ENCODE measurements at regions not wholly inside any gene's neighbourhood (a gene's known extent, or its start where the extent isn't known, plus 50 kb on each side); places are given as distances from the start of the nearest gene placed in this dataset.

DNA sequence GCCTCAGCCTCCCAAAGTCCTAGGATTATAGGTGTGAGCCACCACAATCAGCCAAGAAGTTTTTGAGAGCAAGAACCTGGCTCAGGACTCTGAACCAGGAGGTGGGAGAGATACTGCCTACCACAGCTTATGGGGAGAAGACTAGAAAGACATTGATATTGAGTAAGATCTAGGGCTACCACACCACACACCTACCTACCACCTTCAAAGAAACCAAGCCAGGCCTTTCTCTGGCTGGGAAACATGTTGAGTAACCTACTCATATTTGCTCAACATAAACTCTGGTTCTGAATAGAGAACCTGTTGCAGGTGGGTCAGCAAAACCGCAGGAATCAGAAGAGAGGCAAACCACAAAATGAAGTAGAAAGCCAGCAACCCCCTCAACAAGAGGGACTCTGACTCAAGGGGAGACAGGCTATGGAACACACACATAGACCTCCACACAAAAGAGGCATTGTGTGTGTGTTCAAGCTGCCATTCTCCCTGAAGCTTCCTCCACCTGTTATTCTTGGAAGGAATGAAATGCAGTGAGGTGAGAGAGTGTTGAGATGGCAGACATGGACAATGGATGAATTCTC is 1021.9 kb downstream of the NLGN4Y start (continued):
- TF ChIP-seq, protein P1, sequence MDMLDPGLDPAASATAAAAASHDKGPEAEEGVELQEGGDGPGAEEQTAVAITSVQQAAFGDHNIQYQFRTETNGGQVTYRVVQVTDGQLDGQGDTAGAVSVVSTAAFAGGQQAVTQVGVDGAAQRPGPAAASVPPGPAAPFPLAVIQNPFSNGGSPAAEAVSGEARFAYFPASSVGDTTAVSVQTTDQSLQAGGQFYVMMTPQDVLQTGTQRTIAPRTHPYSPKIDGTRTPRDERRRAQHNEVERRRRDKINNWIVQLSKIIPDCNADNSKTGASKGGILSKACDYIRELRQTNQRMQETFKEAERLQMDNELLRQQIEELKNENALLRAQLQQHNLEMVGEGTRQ (IDR thresholded peaks at IDR 0.05) = no peak
- TF ChIP-seq FOXS1 (CRISPR knock-in tag; IDR thresholded peaks at IDR 0.05) = no peak
- TF ChIP-seq, protein P2, sequence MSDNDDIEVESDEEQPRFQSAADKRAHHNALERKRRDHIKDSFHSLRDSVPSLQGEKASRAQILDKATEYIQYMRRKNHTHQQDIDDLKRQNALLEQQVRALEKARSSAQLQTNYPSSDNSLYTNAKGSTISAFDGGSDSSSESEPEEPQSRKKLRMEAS (IDR thresholded peaks at IDR 0.05) = no peak
- TF ChIP-seq NFE2L2 (conservative IDR thresholded peaks at IDR 0.05; ENCODE audit: low read length) = no peak
- TF ChIP-seq SMC3 (IDR thresholded peaks at IDR 0.05) = no peak
- TF ChIP-seq, protein P3, sequence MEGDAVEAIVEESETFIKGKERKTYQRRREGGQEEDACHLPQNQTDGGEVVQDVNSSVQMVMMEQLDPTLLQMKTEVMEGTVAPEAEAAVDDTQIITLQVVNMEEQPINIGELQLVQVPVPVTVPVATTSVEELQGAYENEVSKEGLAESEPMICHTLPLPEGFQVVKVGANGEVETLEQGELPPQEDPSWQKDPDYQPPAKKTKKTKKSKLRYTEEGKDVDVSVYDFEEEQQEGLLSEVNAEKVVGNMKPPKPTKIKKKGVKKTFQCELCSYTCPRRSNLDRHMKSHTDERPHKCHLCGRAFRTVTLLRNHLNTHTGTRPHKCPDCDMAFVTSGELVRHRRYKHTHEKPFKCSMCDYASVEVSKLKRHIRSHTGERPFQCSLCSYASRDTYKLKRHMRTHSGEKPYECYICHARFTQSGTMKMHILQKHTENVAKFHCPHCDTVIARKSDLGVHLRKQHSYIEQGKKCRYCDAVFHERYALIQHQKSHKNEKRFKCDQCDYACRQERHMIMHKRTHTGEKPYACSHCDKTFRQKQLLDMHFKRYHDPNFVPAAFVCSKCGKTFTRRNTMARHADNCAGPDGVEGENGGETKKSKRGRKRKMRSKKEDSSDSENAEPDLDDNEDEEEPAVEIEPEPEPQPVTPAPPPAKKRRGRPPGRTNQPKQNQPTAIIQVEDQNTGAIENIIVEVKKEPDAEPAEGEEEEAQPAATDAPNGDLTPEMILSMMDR (IDR thresholded peaks at IDR 0.05) = no peak

DNA sequence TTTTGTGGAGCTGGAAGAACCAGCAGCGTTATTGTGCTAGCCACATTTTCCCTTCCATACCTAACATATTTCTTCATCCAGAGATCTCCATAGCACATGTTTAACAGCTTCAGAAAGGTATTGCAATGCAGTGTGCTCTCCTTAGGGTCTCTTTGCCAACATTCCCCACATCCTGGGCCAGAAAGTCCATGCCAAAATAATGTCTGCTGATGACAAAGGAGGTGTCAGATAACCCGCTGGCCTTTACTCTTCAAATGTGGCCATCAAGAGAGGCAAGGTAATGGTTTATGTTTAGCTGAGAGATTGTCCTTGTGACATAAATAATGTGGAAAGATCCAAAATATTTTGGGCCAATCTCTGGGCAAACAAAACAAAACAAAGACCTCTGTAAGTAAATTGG is 1027.7 kb downstream of the NLGN4Y start:
- FAIRE-seq (no peak), DNase-seq (ENCODE audit: low read depth in 1 of 2, low spot score in 1 of 2) (no peak), ATAC-seq (no peak)
- 42% methylated on average over 2 of the region's 2 CpGs for WGBS (ENCODE audit: missing lambda C conversion rate)
- POLR2A ChIA-PET = no interaction called here
- no peaks in the 10 kb centered on the region for H3K9me3 ChIP-seq
- no peak overlapping the region for H3K4me2 ChIP-seq
- no peak for TF ChIP-seq BHLHE40 (IDR thresholded peaks at IDR 0.05; ENCODE audit: low read depth, low read length)
- TF ChIP-seq, protein P4, sequence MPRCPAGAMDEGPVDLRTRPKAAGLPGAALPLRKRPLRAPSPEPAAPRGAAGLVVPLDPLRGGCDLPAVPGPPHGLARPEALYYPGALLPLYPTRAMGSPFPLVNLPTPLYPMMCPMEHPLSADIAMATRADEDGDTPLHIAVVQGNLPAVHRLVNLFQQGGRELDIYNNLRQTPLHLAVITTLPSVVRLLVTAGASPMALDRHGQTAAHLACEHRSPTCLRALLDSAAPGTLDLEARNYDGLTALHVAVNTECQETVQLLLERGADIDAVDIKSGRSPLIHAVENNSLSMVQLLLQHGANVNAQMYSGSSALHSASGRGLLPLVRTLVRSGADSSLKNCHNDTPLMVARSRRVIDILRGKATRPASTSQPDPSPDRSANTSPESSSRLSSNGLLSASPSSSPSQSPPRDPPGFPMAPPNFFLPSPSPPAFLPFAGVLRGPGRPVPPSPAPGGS (IDR thresholded peaks at IDR 0.05) = no peak
- no peak for TF ChIP-seq MAZ (IDR thresholded peaks at IDR 0.05; ENCODE audit: borderline replicate concordance, low read depth, low read length)
- no peak overlapping the region for H3K4me3 ChIP-seq
- H3K4me1 ChIP-seq = no peaks in the 10 kb centered on the region
- H3K27ac ChIP-seq = no peak overlapping the region
- CTCF ChIA-PET = no interaction called here

DNA sequence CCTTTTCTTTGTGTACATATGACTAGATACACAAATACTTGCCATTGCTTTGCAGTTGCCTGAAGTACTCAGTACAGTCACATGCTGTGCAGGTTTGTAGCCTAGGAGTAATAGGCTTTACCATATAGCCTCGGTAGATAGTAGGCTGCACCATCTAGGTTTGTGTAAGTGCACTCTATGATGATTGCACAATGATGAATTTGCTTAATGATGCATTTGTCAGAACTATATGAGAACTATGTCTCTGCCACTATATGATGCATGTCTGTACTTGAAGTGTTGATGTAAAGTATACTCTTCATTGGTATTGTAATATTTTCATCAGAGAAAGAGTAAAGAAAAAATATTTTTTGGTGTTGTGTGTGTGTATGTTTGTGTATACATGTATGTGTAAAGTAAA is 1030.7 kb downstream of the NLGN4Y start:
- TF ChIP-seq BHLHE40 (IDR thresholded peaks at IDR 0.05; ENCODE audit: low read depth, low read length) (no peak), JUN (IDR thresholded peaks at IDR 0.05) (no peak), TFCP2L1 (CRISPR knock-in tag; IDR thresholded peaks at IDR 0.05) (no peak), FOSL2 (IDR thresholded peaks at IDR 0.05) (no peak), FOSL2 (CRISPR knock-in tag; IDR thresholded peaks at IDR 0.05) (no peak), RAD21 (conservative IDR thresholded peaks at IDR 0.05 in 1 of 2, IDR thresholded peaks at IDR 0.05 in 1 of 2) (no peak), NR3C1 (IDR thresholded peaks at IDR 0.05) (no peak), CBX2 (IDR thresholded peaks at IDR 0.05; ENCODE audit: borderline replicate concordance, low read depth) (no peak), ESRRA (IDR thresholded peaks at IDR 0.05; ENCODE audit: borderline replicate concordance, low read length) (no peak), JUNB (IDR thresholded peaks at IDR 0.05) (no peak)
- TF ChIP-seq, protein P1 (IDR thresholded peaks at IDR 0.05) = no peak
- TF ChIP-seq, protein P3 (IDR thresholded peaks at IDR 0.05) = no peak
- ChIA-PET POLR2A (no interaction called here), CTCF (no interaction called here)
- H3K4me2 ChIP-seq = no peak overlapping the region
- ATAC-seq (no peak), DNase-seq (ENCODE audit: low read depth in 1 of 2, low spot score in 1 of 2) (no peak), FAIRE-seq (no peak)
- 0% methylated on average over 1 of the region's 1 CpG for WGBS (ENCODE audit: missing lambda C conversion rate)
- H3K4me1 ChIP-seq = no peaks in the 10 kb centered on the region
- no peaks in the 10 kb centered on the region for H3K9me3 ChIP-seq
- no peak overlapping the region for H3K27ac ChIP-seq
- H3K4me3 ChIP-seq = no peak overlapping the region

All from A549 (cell line).